Erythroblast (primary cell): ENCODE measurements at regions not wholly inside any gene's neighbourhood (a gene's known extent, or its start where the extent isn't known, plus 50 kb on each side); places are given as distances from the start of the nearest gene placed in this dataset.
"Not testable (repeated sequence)": the region's sequence is repeated elsewhere in the genome, so short reads cannot be mapped to it uniquely, and the experiment has no call there.

Experiments
- DNase-seq, 2 experiments: peaks; one replicate each; lab custom pipeline; 2025; lab: John Stamatoyannopoulos, UW
- GATA1 ChIP-seq: IDR thresholded peaks from 2 replicates; pipeline ENCODE4 v1.6.1; 2011; ENCODE audit warnings: low read depth, mild to moderate bottlenecking, control low read depth, low read length, moderate library complexity
- POLR2A ChIP-seq: IDR thresholded peaks from 2 replicates; pipeline ENCODE4 v1.6.1; 2011; ENCODE audit warnings: mild to moderate bottlenecking, low read length

DNA sequence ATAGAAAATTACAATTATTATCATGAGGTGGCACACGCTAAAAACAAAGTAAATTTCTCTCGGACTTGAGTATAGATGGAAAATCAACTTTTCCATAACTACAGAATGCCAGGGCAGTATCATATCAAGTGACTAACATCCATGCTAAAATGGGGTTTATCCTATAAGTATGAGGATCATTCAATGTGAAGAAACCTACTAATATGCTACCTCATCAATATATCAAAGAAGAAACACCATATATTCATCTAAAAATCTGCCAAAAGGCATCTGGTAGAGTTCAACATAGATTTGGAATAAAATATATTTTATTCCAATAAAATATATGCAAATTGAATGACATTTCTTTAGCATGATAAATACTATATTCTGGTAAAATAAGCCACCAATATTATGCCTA, 894.4 kb downstream of the MCTP2 start:
- DNase-seq = no peak
- TF ChIP-seq POLR2A = no peak

DNA sequence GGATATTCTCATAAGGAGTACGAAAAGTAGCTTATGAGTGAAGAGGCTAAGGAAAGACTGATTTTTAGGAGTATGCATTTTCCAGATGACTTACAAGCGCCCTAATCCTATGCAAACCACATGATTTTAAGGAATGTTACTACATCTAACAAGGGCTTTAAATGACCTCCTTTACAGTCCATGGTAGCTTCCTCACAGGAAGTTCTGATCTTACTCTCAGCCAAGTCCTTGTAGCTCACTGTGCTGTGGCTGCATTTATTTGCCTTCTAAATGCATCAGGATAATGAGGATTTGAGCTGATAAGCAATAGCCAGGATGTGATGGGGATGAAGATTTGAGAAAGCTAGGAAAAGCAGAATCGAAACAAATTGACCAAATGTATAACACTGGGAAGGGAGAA, 896.0 kb downstream of the MCTP2 start:
- no peak for TF ChIP-seq GATA1
- TF ChIP-seq POLR2A = no peak
- DNase-seq = no peak

- TF ChIP-seq GATA1 = no peak
- no peak for TF ChIP-seq POLR2A
Observed at GRCh38 chr15:95129574-95129973, 898.2 kb downstream of the MCTP2 start.

GRCh38 chr15:95131131-95131556, 899.8 kb downstream of the MCTP2 start:
- no peak for DNase-seq

More at GRCh38 chr15:95129574-95129973, 898.2 kb downstream of the MCTP2 start:
- DNase-seq = no peak

DNA sequence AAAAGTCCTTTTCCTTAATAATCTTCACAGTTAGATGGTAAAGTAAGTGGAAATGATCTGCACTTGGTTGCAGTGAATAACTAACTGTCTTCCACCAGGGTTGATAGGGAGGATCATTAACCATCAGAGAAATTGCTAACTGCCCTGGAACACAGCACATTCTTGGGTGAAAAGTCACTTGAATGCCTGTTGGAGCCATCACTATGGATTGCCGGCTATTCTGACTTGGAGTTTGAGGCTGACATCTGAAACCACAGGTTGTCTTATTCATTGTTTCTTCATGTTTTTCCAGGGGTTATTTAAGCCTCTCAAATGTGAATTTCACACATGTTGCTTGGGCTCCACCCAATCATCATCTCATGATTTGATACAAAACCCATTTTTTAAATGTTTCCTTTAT, 901.4 kb downstream of the MCTP2 start:
- no peak for TF ChIP-seq POLR2A
- no peak for TF ChIP-seq GATA1
- no peak for DNase-seq

More at GRCh38 chr15:95131131-95131556, 899.8 kb downstream of the MCTP2 start:
- no peak for TF ChIP-seq POLR2A
- no peak for TF ChIP-seq GATA1

- DNase-seq = no peak
- TF ChIP-seq POLR2A = no peak
- TF ChIP-seq GATA1 = no peak
Observed at GRCh38 chr15:95134431-95135110, 903.2 kb downstream of the MCTP2 start.

GRCh38 chr15:95138604-95139270, 907.4 kb downstream of the MCTP2 start:
- DNase-seq = no peak
- TF ChIP-seq POLR2A = no peak
- TF ChIP-seq GATA1 = no peak

DNA sequence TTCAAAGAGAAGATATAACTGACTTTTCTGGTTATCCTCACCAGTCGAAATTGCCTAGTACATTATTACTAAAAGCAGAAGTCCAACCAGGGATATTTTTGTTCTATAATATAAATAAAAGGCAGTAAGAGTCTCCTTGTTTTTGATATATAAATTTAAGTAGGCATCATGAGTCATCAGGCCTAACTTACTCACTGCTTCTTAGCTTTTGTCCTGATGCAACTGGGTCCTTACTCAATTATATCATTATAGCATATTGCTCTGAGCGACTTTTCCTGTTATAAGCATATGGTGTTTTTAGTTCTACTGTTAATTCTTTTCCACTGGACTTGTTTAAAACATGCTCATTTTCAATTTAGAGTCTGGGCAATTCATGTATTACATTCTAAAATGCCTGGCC, 910.1 kb downstream of the MCTP2 start:
- TF ChIP-seq POLR2A (no peak), GATA1 (no peak)
- DNase-seq = no peak

GRCh38 chr15:95142531-95142930, 911.2 kb downstream of the MCTP2 start:
- no peak for TF ChIP-seq POLR2A
- TF ChIP-seq GATA1 = no peak
- no peak for DNase-seq

- no peak for DNase-seq
- no peak for TF ChIP-seq GATA1
- no peak for TF ChIP-seq POLR2A
Observed at GRCh38 chr15:95146481-95146880, 915.1 kb downstream of the MCTP2 start.

DNA sequence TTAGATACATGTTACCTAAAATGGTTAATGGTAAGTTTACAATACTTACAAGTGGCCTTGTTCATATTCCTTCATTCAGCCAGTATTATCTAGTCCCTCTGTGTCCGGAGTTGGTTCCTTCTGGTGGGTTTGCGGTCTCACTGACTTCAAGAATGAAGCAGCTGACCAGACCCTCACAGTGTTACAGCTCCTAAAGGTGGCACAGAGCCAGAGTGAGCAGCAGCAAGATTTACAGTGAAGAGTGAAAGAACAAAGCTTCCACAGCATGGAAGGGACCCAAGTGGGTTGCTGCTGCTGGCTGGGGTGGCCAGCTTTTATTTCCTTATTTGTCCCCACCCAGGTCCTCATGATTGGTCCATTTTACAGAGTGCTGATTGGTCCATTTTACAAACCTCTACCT, 916.8 kb downstream of the MCTP2 start:
- TF ChIP-seq GATA1 (no peak), POLR2A (no peak)
- no peak for DNase-seq

- DNase-seq = no peak
- no peak for TF ChIP-seq GATA1
Observed at GRCh38 chr15:95149036-95149435, 917.7 kb downstream of the MCTP2 start.

DNA sequence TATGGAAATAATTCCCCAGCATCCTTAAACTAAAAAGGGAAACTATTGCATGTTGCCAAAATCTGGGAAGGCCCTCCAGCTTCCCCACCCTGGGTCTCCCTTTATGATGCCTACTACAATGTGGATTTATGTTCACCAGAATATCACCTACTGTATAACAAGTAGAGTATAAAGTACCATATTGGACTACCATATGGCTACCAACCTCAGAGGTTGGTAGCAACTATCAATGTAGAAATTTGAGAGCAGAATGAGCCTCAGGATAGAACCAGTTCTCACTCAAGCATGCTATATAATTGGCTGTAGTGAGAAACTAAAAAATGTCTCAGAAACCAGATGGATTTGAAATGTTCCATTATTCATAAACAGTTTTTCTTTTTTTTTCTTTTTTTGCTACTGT, 918.4 kb downstream of the MCTP2 start:
- TF ChIP-seq GATA1 = no peak
- TF ChIP-seq POLR2A = no peak
- no peak for DNase-seq

- TF ChIP-seq POLR2A = no peak
- TF ChIP-seq GATA1 = no peak
- no peak for DNase-seq
Observed at GRCh38 chr15:95150466-95150865, 919.1 kb downstream of the MCTP2 start.

GRCh38 chr15:95152741-95153140, 921.4 kb downstream of the MCTP2 start:
- no peak for TF ChIP-seq GATA1
- TF ChIP-seq POLR2A = no peak

DNA sequence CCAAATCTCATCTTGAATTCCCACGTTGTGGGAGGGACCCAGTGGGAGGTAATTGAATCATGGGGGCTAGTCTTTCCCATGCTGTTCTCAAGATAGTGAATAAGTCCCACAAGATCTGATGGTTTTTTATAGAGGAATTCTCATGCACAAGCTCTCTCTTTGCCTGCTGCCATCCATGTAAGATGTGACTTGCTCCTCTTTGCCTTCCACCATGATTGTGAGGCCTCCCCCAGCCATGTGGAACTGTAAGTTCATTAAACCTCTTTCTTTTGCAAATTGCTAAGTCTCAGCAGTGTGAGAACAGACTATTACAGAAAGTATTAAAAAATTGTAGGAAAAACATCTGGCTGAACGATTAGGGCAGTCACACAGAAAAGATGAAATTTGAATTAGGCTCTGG, 921.8 kb downstream of the MCTP2 start:
- DNase-seq = not testable (repeated sequence)

More at GRCh38 chr15:95152741-95153140, 921.4 kb downstream of the MCTP2 start:
- no peak for DNase-seq
